NK-92 (cell line): ENCODE measurements at regions not wholly inside any gene's neighbourhood (a gene's known extent, or its start where the extent isn't known, plus 50 kb on each side); places are given as distances from the start of the nearest gene placed in this dataset.
"Not testable (repeated sequence)": the region's sequence is repeated elsewhere in the genome, so short reads cannot be mapped to it uniquely, and the experiment has no call there.

Experiments
- DNase-seq: peaks from one replicate; lab custom pipeline; 2025; ENCODE audit not compliant: unreplicated experiment; lab: John Stamatoyannopoulos, UW

- DNase-seq: no peak
These were observed 130.4 kb upstream of the AUTS2 start for GRCh38 chr7:69467826-69468225.

- DNase-seq: no peak
These were observed 121.9 kb upstream of the AUTS2 start for GRCh38 chr7:69476416-69476815.

GRCh38 chr7:69482676-69483075, 115.6 kb upstream of the AUTS2 start:
- no peak for DNase-seq

- DNase-seq: no peak
These were observed 108.7 kb upstream of the AUTS2 start for GRCh38 chr7:69489533-69489932.

GRCh38 chr7:69498671-69499070, 99.6 kb upstream of the AUTS2 start:
- DNase-seq: no peak

GRCh38 chr7:69502358-69502757, 95.9 kb upstream of the AUTS2 start:
- no peak for DNase-seq

GRCh38 chr7:69504733-69505420, 93.4 kb upstream of the AUTS2 start:
- no peak for DNase-seq

GRCh38 chr7:69508736-69509135, 89.5 kb upstream of the AUTS2 start:
- DNase-seq: no peak

GRCh38 chr7:69510114-69510513, 88.2 kb upstream of the AUTS2 start:
- no peak for DNase-seq

GRCh38 chr7:69515495-69516212, 82.6 kb upstream of the AUTS2 start:
- no peak for DNase-seq

GRCh38 chr7:69516238-69516820, 81.9 kb upstream of the AUTS2 start:
- DNase-seq: no peak

- DNase-seq: no peak
These were observed 80.1 kb upstream of the AUTS2 start for GRCh38 chr7:69517985-69518704.

- DNase-seq: no peak
These were observed 79.6 kb upstream of the AUTS2 start for GRCh38 chr7:69518705-69519077.

GRCh38 chr7:69526570-69526969, 71.7 kb upstream of the AUTS2 start:
- DNase-seq: no peak

GRCh38 chr7:69527706-69528105, 70.6 kb upstream of the AUTS2 start:
- DNase-seq: no peak

- no peak for DNase-seq
These were observed 67.2 kb upstream of the AUTS2 start for GRCh38 chr7:69531050-69531449.

- DNase-seq: no peak
These were observed 63.7 kb upstream of the AUTS2 start for GRCh38 chr7:69534461-69535041.

- DNase-seq: no peak
These were observed 60.6 kb upstream of the AUTS2 start for GRCh38 chr7:69537691-69538090.

GRCh38 chr7:69539531-69539930, 58.7 kb upstream of the AUTS2 start:
- DNase-seq: no peak

GRCh38 chr7:69540287-69540686, 58.0 kb upstream of the AUTS2 start:
- no peak for DNase-seq

GRCh38 chr7:69541779-69542432, 56.4 kb upstream of the AUTS2 start:
- not testable (repeated sequence) for DNase-seq
